Peyer's patch (tissue), 4 donors: ENCODE measurements at regions not wholly inside any gene's neighbourhood (a gene's known extent, or its start where the extent isn't known, plus 50 kb on each side); places are given as distances from the start of the nearest gene placed in this dataset.

Experiments
- POLR2A ChIP-seq, 2 donors: fragments of 450-650 bp; IDR thresholded peaks; one replicate each; pipeline ENCODE4 v1.5.1; 2017; ENCODE audit warnings: antibody characterized with exemption in 2 of 2, mild to moderate bottlenecking in 2 of 2, moderate library complexity in 2 of 2
- TF ChIP-seq, protein P1 (sequence below), 6 experiments: fragments of 450-650 bp in 4 of 6; fragments of 200-600 bp in 2 of 6; sonication (generic) in 1 of 6; IDR thresholded peaks; one replicate each; pipeline ENCODE4 v1.5.1; 2017 to 2019; ENCODE audit warnings: antibody characterized with exemption in 6 of 6, mild to moderate bottlenecking in 3 of 6, moderate library complexity in 1 of 6

DNA sequence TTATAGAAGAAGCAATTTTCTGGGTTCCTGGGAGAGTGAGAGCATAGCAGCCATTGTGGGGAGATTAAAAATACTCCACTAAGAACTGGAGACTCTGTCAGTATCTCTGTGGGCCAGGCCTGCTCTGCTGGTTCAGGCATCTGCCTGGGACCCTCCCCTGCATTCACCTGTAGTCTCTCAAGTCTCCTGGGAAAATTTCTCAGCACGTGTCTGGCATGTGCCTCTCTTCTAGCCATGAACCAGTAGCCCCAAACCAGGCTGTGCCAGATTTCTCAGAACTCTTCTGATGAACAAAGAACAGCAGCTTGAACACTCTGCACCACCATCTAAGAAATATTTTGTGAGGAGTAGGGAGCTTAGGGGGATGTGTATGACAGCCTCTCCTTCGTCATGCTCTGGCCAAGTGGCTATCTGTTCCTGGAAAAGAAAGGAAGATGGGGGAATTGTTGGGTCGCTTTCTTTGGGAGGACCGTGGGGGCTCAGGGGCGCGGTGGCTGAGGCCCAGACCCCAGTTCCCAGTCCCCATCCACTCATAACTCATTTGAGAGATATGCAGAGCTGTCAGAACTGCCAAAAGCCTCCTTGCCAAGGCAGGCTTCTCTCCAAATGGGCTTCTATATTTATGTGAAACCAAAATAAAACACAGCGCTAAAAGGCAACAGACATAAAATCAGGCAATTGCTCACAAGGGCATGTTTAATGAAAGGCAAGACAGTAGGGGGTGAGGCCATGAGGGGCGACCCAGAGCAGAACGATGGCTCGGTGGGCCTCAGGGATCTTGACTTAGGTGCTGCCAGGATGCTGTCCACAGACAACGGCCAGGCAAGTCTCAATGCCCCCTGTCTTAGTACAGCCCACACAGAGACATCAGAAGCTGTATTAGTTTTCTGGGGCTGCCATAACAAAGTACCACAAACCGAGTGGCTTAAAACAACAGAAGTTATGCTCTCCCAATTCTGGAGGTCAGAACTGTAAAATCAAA, 114.7 kb upstream of the TNP1 start:
- TF ChIP-seq, protein P1, sequence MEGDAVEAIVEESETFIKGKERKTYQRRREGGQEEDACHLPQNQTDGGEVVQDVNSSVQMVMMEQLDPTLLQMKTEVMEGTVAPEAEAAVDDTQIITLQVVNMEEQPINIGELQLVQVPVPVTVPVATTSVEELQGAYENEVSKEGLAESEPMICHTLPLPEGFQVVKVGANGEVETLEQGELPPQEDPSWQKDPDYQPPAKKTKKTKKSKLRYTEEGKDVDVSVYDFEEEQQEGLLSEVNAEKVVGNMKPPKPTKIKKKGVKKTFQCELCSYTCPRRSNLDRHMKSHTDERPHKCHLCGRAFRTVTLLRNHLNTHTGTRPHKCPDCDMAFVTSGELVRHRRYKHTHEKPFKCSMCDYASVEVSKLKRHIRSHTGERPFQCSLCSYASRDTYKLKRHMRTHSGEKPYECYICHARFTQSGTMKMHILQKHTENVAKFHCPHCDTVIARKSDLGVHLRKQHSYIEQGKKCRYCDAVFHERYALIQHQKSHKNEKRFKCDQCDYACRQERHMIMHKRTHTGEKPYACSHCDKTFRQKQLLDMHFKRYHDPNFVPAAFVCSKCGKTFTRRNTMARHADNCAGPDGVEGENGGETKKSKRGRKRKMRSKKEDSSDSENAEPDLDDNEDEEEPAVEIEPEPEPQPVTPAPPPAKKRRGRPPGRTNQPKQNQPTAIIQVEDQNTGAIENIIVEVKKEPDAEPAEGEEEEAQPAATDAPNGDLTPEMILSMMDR (IDR thresholded peaks at IDR 0.05): no peak
- no peak for TF ChIP-seq POLR2A (IDR thresholded peaks at IDR 0.05)
